Posterior vena cava (tissue), 2 donors: ENCODE measurements at regions not wholly inside any gene's neighbourhood (a gene's known extent, or its start where the extent isn't known, plus 50 kb on each side); places are given as distances from the start of the nearest gene placed in this dataset.
"Not testable (repeated sequence)": the region's sequence is repeated elsewhere in the genome, so short reads cannot be mapped to it uniquely, and the experiment has no call there.

Experiments
- DNase-seq: peaks from one replicate; pipeline ENCODE4 v3.0.0-alpha.2; 2020; ENCODE audit warnings: low spot score
- intact Hi-C, 2 donors: fragments of 100-400 bp; cut with DNase I; formaldehyde crosslinking; loops; one replicate each; pipeline versions ENCODE4 v1.14.1 to v1.14.2; 2022 to 2023
- donor health status: DM: yes; HTN: yes; CAD: no.
- donor health status: DM: yes; HTN: yes; CAD: no.

- no peak for DNase-seq
- intact Hi-C loops, result no loop called here
Measured at GRCh38 chr6:6470123-6470522, 118.4 kb upstream of the LY86 start.

DNA sequence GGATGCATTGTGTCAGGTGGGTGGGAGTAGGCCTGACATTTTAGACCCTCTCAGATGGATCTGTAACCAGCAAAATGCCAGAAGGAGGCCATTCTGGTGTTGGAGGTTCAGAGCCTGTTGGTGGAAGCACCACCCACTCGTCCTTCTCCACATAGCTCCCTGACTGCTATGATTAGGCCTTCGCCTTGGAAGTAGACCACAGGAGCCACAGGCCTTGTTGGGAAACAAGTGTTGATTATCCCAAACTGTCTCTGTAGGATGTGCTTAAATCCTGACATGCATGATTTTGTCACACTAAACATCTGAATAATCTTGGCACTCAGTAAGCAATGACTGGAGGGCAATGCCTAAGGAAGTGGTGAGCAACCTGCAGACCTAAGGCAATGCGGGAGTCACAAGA lies 117.2 kb upstream of the LY86 start:
- intact Hi-C loops, result no loop called here
- DNase-seq, result no peak

DNA sequence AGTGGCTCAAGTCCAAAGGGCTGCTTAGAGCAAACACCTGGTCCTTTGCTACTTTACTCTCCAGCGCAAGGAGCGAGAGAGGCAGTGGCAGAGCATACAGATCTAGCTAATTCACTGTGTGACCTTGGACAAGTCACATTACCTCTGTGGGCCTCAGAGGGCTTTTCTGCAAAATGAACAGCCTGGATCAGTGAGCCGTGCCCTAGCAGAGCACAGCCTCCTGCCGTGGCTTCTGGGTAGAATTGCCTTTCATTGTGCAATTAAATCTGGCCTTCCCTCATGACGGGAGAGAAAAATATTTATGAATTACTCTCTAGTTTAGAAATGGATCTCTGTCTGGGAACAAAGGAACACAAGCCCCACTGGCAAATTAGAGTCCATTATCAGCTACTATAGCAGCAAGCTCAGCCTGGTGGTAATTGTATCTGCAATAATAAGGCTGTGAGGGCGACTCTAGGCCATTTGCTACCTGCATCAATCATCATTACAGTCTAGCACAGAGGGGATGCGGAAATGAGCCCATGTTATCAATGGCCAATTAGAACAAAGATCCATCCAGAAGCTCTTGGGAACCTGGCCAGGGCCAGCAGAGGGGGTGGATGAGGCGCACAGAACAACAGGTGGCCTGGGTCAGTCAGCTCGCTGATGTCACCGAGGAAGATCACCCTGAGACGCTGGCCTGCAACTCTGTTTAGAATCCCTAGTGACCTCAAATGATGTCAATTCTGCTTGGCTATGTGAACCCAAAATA lies 114.2 kb upstream of the LY86 start:
- intact Hi-C loops, result no loop called here
- no peak for DNase-seq

DNA sequence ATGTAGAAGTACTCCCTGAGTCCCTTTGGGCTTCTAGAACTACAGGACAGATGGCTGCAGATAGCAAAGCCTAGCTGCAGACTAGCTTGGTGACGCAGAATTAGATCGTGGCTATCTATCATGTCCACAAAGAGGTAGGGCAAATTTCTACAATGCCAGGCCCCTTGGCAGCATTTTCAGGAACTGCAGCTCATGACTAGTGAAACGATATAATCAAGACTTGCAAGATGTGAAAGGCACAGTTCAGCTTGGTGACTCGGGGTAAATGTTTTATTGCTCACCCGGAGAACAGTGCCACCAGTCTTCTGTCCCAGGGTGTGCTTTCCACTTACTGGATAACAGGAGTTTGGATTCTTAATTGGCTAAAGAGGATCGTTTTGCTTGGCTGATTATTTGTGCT lies 108.7 kb upstream of the LY86 start:
- no peak for DNase-seq
- intact Hi-C loops, result no loop called here

- intact Hi-C loops, result no loop called here
Measured at GRCh38 chr6:6482256-6482655, 106.3 kb upstream of the LY86 start.

GRCh38 chr6:6483168-6483567 lies 105.4 kb upstream of the LY86 start:
- no peak for DNase-seq
- intact Hi-C loops, result no loop called here

More at GRCh38 chr6:6482256-6482655, 106.3 kb upstream of the LY86 start:
- no peak for DNase-seq

DNA sequence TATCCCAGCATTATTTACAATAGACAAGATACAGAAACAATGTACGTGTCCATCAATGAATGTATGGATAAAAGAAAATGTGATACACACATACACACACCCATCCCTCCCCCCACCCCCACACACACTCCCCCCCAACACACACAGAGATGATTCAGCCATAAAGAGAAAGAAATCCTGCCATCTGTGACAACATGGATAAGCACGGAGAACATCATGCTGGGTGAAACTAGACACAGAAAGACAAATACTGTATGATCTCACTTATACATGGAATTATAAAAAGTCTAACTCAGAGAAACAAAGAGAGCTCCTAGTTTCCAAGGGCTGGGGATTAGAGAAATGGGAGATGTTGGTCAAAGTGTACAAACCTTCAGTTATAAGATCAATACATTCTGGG lies 104.8 kb upstream of the LY86 start:
- DNase-seq, result no peak
- intact Hi-C loops, result no loop called here

- intact Hi-C loops, result no loop called here
- no peak for DNase-seq
Measured at GRCh38 chr6:6484681-6485080, 103.8 kb upstream of the LY86 start.

- intact Hi-C loops, result no loop called here
- no peak for DNase-seq
Measured at GRCh38 chr6:6486595-6486994, 101.9 kb upstream of the LY86 start.

GRCh38 chr6:6491761-6492160 lies 96.8 kb upstream of the LY86 start:
- intact Hi-C loops, result no loop called here
- DNase-seq, result no peak

DNA sequence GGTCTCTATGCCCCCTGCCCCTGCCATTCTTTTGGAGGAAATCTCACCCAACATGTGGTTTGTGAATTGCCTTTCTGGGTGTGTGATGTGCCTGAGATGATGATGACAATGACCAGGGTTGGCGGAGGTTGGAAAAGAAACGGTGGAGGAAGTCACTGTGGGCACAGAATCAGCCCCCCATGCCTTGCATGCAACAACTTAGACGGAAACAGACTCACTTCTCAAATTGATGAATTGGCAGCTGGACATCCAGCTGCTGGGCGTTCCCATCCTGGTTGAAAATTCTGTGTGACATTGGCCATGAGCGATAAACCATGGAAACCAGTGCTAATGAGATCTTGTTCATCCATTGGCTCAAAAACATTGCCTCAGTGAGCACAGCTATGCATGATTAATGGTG lies 95.8 kb upstream of the LY86 start:
- intact Hi-C loops, result no loop called here
- DNase-seq, result no peak

GRCh38 chr6:6494139-6494538 lies 94.4 kb upstream of the LY86 start:
- intact Hi-C loops, DNase-seq: not testable (repeated sequence)

DNA sequence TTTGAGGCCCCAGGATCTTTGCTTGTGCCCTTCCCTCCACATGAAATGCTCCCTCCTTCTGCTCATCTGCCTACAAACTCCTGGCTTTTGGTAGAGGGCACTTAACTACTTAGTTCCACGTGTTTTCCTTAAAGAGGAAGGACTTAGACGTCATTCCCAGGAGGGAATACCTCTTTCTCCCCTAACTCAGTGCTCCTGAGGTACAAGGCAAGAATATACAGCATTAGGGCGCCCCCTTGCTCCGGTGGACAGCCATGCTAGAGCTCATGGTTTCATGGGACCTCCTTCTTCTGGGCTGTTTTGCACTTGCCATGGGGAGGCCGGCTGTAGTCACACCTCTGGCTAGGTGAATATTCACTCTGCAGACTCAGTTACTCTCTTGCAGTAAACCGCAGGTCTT lies 93.8 kb upstream of the LY86 start:
- intact Hi-C loops, result no loop called here
- DNase-seq, result peak; percentile 84

GRCh38 chr6:6495851-6496250 lies 92.7 kb upstream of the LY86 start:
- intact Hi-C loops, result no loop called here
- DNase-seq, result no peak

DNA sequence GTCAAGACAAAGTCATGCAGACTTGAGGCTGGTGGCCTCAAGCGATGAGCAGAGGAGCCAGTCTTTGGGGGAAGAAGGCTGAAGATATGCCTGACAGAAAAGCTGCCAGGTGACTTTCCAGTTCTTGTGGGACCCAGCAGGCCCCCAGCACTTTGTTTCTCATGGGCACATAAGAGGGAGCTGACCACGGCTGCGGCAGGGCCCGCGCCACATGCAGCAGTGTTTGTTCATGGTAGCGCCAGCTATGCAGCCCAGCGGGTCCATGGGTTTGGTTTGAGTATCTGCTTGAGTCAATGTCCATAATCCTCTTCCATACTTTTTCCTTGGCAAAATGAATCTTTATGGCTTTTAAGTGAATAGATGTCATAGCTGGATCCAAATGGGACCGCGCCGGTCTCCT lies 91.0 kb upstream of the LY86 start:
- DNase-seq, result no peak
- intact Hi-C loops, result no loop called here

DNA sequence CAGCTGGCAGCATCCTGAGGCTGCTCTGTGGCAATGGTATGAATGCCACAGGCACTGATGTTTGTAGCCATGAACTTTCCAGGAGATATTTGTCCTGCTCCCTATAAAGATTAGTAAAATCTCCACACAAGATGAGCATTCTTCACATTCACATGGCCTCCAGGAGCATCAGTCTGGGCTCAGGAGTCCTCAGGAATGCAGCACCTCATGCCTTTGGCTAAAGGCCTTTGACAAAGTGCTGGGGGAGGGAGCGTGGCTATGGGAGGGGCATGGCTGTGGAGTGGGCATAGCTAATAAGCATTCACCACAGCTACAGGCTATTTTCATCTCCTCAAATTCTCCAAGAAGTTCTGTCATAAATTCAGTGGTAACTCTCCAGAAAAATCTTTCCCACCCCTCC lies 90.5 kb upstream of the LY86 start:
- intact Hi-C loops, result no loop called here

GRCh38 chr6:6503191-6503590 lies 85.3 kb upstream of the LY86 start:
- intact Hi-C loops, result loop anchor here in 1 of 2 donors (5.0 kb wide), 1 partner anchor 484 kb away; no protein-coding TSS in a partner anchor
- no peak for DNase-seq

More for the DNA sequence above, 90.5 kb upstream of the LY86 start:
- DNase-seq, result no peak

DNA sequence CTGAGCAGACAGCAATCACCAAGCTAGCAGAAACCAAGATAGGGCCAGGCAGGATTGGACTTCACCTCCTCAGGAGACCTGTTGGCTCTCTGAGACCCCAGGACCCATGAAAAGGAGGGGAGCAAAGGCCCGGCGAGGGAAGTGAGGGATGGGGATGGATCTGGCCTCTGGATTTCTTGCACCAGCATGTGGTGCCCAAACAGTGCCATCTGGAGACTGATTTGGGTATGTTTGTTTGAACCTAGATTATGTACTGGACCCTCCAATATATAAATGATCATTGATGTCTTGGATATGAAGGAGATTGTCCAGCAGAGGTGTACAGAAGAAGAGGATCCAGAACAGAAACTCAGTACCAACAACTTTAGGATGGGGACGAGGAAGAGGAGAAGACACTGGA lies 83.4 kb upstream of the LY86 start:
- intact Hi-C loops, result no loop called here
- no peak for DNase-seq

- DNase-seq, result no peak
- intact Hi-C loops, result no loop called here
Measured at GRCh38 chr6:6508643-6509042, 79.9 kb upstream of the LY86 start.

GRCh38 chr6:6509284-6509683 lies 79.2 kb upstream of the LY86 start:
- intact Hi-C loops, result no loop called here
- DNase-seq, result no peak

GRCh38 chr6:6512711-6513110 lies 75.8 kb upstream of the LY86 start:
- no peak for DNase-seq
- intact Hi-C loops, result no loop called here
